ENCODE measurements at regions not wholly inside any gene's neighbourhood (a gene's known extent, or its start where the extent isn't known, plus 50 kb on each side); places are given as distances from the start of the nearest gene placed in this dataset.

DNA sequence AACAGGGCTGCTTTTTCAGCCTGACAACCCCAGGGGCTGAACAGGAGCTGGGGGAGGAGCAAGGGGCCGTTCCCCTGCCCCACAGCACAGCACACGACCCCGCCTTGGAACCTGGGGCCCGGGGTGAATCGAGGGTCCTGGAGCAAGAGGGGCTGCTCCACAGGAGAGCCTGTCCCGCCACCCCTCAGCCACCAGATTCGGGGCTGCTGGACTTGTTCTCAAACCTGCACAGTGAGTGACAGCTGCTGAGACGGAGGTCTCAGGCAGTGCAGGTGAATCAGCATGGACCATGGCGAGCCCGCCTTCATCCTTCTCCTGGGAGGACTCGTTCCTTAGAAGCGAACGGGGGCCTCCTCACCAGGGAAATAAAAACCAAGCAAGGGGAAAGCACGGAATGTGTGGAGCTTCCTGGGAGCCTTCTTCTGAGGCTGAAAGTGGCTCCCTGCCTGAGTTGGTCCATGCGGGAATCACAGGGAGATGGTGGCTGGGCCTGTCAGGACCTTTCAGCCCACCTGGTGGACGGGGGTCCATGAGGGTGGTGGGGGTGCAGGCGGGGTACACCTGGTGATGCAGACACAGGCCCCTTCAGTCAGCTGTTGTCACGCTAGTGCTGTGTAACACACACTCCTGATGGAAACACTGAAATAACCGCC is 125.4 kb downstream of the SIK1 start:
- DNase-seq, result no peak

DNA sequence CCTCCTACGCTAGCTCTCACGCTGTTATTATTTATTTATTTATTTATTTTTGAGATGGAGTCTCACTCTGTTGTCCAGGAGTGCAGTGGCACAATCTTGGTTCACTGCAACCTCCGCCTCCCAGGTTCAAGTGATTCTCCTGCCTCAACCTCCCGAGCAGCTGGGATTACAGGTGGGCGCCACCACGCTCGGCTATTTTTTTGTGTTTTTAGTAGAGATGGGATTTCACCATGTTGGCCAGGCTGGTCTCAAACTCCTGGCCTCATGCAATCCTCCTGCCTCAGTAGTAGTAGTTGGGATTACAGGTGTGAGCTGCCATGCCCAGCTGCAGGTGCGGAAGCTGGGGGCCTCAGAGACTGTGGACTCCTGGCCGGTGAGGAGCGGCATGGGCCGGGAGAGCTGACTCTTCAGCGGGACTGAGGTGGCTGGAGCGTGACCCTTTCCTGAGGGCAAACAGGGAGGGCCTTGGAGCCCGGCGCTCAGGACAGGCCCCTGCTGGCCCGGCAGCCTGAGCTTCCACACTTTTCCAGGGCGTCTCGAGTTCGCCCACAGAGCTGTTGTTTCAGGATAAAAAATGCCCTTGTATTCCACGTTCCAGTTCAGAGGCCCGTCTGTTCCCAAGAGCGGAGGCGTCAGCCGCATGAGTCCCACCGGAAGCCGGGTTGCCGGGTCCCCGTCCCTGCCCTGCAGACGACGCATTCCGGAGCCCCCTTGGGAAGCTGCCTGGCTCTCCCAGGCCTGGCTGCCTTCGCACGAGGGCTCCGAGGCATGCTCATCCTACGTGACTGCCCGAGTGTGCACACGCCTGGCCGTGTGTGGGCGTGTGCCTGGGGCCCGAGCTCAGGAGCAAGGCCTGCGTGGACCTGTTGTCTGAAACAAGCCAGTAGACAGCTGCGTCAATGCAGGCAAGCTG is 126.2 kb downstream of the SIK1 start:
- no peak for DNase-seq

DNA sequence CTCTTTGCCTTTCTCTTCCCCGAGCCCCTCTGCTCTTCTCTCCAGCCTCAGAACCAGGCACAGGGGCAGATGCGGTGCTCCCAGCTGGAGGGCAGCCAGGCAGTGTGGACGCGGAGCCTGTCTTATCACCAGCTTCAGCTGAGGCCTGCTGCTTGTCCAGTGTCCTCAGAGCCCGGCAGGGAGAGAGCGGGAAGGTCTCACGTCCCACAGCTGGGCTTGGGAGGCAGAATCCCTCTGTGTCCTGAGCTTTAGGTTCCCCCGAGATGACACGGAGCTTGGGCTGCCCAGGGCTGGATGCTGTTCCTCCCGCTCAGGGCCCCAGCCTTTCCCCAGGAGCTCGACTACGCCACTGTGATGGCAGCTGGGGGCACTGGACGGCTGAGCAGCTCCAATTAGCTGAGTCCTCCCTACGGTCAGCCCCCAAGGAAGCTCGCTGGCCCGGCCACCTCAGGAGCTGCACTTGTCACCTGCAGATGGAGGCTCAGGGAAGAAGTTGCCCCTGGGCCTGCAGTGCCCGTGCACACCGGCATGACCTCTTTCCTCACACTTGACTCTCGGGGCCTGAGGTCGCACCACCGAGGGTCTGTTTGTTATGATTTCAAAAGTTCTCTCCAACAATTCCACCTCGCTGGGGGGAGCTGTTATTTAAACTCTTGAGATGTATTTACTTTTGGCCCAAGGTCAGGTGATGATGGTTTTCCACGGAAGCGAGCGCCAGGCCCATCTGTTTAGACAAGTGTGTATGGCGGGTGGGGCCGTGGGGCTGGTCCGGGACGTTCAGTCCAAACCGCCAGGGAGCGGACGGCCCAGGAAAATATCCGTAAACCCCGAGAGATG is 127.3 kb downstream of the SIK1 start:
- no peak for DNase-seq

DNA sequence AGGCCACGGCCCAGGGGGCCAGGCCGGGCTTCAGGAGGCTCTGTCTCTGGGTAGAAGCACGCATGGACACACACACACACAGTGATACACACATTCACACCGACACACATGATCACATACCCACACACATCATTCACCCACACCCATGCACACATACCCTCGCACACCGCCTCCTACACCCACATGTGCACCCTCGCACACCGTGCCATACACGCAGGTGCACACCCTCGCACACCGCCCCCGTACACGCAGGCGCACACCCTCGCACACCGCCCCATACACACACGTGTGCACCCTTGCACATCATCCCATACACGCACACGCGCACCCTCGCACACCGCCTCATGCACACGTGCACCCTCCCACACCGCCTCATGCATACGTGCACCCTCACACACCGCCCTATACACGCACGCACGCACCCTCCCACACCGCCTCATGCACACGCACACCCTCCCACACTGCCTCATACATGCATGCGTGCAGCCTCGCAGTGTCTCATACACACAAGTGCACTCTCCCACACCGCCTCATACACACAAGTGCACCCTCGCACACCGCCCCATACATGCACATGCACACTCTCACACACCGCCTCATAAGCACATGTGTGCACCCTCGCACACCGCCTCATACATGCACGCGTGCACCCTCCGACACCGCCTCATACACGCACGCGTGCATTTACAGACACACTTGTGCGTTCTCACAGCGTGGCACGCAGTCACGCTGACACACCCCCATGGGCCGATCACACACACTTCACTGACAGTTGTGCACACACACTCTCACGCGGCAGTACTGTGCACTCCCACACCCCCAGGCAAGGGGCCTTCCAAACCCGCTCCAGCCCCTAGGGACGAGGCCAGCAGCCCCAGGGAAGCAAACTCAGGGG is 128.1 kb downstream of the SIK1 start:
- no peak for DNase-seq

DNA sequence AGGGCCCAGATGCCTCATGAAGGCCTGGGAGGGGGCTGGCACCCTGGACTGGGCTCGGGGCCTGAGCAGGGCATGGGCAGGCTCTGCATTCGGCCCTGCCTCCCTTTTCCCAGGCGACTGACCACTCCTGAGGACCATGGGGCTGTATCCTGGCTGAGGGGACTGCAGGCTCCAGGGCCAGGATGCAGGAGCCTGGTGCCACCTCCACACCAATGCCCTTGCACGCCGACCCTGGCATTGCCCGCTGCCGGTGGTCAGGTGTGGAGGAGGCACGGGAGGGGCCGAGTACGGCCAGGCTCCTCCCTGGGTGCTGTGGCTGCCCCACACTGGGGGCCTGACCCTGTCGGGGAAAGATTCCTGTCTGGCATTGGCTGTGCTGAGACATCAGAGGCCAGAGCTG is 128.9 kb downstream of the SIK1 start:
- no peak for DNase-seq

DNA sequence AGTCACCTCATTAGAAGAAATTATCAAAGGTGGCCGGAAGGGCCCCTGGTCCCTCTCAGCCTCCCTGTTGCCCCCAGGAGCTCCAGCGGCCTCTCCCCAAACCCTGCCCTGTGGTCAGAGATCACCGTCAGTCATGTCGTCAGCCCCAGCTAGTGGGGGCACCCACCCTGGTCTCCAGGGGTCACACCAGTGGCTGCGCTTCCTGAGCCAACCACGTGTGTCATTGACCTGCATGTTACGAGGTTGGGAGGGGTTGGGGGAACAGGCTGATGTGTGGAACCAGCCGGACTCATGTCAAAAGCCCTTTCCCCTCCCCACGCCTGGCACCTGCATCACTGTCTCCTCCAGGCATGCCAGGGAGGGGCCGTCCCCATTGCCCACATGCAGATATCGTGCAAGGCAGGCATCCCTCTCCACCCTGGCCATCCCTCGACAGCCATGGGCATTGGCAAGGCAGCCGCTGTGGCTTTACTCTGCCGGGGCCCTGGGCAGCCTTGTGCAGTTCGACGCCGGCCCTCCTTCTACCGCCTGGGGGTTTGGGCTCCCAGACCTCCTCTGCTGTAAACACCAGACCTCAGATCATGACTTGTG is 128.7 kb downstream of the CRYAA start:
- no peak for DNase-seq

DNA sequence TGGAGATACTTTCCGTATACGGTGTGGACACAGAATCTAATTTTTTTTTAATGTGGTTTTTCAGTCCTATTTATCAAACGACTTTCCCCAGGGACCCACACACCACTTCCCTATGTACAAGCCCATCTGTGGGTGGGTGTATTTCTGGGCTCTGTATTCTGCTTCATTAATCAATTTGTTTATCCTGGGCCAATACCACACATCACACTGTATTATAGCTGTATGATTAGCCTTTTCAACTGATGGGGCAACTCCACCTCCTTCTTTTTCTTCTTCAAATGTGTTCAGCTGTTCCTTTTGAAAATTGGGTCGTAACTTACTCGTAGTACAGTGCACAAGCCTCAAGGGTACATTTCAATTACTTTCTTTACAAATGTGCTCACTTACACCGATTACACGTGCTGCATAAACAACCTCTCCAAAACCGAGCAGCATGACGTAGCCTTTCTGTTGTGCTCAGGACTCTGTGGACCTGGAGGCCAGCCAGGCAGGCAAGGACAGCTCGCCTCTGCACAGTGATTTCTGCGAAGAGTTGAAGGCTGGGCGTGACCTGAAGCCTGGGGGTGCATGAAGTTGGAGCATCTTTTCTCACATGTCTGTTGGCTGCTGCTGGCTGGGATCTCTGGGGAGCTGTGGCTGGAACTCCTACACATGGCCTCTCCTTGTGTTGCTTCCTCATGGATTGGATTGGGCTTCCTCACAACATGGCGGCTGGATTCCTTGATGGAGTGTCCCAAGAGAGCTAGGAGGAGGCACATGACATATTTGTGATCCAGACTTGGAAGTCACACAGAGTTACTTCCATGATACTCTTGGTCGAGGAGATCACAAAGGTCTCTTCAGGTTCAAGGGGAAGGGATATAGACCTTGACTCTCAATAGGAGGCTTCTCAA is 126.5 kb downstream of the CRYAA start:
- no peak for DNase-seq

DNA sequence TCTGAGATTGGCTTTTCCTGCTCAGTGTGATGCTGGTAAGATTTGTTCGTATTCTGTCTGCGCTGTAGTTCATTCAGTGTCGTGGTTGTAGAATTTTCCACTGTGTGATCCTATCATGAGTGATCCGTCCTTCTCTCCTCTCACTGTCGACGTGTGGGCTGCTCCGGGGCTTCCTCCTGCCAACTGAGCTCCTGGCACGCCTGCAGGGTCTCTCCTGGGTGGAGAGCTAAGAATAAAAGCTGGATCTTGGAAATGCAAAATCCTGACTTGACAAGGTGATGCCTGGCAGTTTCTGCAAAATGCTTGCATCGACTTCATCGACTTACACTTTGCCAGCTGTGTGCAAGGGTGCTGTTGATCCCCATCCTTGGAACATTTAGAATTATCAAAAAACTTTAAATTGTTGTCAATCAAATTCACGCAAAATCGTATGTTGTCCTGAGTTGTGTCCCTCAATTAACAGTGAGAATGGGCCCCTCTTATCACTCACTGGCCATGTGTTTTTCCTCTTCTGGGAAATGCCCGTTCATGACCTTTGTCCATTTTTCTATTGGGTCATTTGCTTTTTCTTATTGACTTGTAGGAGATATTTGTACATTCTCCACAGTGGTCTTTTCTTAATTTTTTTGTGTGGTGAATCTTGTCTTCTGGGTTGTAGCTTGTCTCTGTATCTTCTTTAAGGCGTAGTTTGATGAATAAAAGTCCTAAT is 125.5 kb downstream of the CRYAA start:
- no peak for DNase-seq

DNA sequence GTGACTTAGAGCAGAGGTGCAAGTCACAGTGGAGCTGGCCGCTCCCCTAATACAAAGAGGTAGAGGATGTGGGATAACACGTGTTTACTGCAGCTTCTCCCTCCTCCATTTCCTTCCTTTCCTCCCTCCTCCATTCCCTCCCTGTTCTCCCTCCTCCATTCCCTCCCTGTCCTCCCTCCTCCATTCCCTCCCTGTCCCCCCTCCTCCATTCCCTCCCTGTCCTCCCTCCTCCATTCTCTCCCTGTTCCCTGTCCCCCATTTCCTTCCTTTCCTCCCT is 124.0 kb downstream of the CRYAA start:
- DNase-seq, result no peak

DNA sequence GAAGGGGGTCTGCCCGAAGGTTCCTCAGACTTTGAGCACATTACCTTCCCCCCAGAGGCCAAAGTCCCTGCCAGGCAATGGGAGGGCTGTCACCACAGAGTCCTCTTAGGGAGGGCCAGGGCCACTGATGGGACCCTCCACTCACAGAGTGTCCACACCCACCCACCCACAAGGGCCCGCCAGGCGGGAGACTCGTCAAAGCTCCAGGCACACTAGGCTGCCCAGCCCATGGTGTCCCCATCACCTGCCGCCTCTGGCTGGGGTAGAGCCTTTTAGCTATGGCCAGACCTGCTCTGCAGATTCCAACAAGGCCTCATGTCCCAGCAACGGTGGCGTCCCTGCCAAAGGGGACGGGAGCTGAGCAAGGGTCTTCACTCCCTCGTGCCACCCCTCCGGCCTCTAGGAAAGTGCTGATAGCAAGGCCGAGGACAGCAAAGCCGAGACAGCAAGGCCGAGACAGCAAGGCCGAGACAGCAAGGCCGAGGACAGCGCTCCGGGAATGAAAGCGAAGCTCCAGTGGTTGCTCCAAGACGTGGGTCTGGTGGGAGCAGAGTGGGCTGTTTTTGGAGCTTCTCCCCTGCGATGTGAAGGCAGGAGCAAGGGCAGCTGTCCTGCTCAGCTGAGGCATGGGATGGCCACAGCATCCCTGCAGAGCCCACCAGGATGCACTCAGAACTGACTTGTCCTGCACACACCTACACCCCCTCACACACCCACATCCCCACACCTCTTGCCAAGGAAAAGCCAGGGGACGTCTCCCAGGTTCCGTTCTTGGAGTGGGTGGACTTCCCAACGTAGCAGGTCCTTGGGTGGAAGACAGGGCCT is 123.4 kb downstream of the CRYAA start:
- no peak for DNase-seq

DNA sequence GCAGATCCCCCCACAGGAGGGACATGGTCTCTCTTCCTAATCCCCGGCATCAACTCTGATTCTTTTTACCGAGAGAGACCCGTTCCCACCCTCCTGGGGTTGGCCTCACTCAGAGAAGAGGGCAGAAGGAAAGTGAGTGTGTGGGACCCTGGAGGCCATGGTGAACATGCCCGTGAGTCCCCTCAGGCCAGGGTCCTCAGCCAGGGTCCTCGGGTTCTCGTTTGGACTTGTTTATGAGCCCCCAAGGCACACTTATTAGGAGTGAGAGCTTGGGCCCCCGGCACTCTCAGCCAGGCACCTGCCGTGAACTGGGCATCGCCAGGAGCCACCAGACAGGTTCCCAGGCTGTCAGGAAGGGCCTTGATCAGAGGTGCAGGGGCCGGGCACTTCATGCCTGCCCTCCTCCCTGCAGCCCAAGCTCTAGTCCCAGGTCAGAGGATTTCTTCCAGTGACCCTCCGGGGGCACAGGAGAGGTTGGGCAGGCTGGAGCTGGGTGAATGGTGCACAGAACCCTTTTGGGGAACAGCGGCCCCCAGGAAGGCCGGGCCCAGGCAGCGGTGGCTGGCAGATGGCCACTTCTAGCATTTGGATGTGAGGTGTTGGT is 122.6 kb downstream of the CRYAA start:
- no peak for DNase-seq

DNA sequence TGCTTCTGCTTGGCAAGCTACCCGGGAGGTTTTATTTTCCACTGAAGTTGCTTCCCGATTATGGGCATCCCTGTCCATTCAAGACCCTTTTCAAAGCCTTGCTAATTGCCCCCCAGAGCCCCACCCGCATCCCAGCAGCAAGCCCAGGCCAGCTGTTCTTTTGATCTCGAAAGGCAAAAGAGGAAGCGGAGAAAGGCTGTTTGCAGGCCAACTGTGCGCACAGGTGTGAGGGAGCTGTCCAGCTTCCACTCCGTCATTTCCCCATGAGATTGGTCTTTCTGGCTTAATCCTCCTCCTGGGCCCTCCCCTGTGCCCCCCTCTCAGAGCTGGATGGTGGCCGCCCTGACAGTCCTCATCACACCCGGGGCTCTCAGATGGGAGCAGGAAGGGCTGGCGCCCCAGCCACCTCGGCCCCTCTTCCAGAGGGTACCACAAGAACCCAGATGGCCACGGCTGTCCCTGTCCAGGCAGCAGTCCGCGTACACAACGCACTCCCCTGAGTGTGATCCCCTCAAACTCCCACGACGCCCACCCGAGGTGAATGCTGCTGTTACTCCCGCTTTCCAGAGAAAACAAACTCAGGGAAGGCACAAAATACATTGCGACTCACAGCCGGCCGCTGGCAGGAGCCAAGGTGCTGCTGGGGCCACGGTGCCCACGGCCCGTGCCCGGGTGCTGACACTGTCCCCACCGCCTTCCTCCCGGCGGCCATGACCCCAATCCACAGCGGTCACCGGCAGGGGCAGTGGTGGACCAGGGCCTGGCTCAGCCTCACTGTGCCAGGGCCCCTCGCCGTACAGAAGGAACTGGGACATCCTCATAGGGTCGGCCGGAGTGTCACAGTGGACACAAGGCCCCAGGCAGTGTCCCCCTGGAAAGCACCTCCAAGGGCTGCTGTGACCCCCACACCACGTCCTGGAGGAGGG is 121.9 kb downstream of the CRYAA start:
- DNase-seq, result no peak

DNA sequence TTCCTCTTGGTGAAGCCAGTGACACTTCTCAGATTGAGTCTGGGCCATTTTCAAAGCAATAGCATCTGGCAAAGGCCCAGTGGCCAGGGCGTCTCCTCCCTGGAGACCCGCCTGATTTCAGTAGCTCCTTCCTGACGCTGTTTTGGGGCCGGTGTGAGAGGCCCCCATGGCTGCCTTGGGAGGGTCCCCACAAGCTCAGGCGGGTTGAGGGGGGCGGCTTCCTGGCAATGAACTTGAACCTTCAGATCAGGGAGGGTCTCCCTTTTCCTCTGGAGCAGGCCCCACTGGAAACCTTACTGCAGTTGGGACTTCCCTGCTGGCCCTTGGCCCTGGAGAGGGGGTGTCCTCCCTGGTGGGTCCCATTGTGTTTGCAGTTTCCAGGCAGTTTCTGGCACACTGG is 121.2 kb downstream of the CRYAA start:
- no peak for DNase-seq

DNA sequence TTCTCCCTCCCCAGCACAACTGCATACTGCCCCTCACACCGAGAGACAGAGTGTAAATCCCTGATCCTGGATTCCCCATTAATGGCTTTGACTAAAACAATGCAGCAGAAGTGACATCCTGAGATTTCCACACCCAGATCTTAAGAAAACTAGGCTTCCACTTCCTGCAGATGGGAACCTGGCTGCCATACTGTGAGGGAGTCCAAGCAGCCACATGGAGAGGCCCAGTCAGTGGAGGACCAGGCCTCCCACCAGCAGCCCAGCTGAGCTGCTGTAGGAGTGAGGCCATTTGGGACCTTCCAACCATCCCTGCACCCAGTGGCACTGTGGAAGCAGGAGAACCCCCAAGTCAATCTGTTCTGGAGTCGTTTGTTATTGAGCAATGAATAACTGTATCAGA is 120.6 kb downstream of the CRYAA start:
- DNase-seq, result no peak

DNA sequence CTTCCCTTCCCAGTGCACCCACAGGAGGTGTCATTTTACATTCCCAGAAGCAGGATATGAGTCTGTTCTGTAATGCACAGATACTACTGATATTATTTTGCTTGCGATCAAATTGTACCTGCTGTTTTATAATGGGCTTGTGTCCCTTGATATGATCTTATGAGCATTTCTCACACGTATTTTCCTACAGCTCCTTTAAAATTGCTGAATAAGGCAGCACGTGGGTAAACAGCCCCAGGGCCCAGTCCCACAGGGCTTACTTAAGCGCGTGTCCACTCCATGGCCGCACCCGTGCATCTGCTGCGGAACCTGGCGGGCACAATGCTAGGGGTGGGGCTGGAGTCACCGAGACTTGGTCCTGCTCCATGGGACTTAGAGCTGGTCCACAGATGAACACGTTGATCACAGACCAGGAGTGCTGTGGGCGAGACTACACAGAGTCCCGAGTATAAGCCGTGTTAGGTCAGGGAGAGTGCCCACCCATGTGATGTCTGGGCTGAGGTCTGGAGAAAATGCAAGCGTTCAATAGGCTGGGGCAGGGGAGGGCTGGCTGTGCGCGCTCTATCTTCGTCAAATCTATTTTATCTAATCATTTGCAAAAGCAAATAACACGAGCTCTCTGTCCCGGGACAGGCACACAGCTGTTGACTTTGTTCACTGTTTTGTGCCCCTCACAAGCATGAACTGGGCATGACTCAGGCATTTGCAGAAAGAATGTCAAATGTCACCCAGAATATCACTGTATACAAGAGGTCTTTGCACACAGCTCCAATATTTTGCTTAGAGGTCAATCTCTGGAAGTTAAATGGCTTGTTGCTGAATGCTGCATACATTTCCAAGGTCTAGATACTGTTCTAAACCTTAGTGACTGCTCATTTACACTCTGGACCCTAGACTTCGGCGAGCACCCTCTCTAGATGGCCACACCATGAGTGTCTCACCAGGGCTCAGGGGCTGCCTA is 119.3 kb downstream of the CRYAA start:
- DNase-seq, result no peak

DNA sequence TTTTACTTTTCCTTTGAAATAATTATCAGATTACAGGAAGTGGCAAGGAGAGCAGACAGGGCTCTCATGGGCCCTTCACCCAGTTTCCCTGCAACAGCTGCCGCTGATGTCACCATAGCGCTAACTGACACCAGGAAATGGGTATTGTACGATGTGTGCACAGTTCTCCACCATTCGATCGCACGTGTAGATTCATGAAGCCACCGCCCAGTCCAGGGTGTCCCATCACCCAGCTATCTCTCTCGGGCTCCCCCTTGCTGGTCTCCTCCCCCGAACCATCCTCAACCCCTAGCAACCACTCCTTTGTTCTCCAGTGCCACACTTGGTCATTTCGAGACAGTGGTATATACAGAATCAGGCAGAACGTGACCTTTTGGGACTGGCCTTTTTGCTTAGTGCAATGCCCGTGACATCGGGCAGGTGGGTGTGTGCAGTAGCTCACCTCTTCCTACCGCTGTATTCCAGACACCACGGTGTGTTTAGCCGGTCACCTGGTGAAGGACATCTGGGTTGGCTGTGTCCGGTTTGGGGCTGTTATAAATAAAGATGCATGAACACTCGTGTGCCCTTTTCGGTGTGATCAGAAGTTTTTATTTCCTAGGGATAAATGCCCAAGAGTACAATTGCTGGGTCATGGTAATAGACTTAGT is 118.4 kb downstream of the CRYAA start:
- DNase-seq, result no peak

Data from suppressor macrophage treated with lipopolysaccharide for 4 hours (primary cell).